Activated CD8-positive, alpha-beta memory T cell treated with anti-CD3 and anti-CD28 coated beads for 36 hours (primary cell): ENCODE measurements at regions not wholly inside any gene's neighbourhood (a gene's known extent, or its start where the extent isn't known, plus 50 kb on each side); places are given as distances from the start of the nearest gene placed in this dataset.

Experiments
- CTCF ChIA-PET: fragments of 350-600 bp; sonication (Branson Sonifier 250); formaldehyde crosslinking; loops from one replicate; lab custom pipeline; 2021; ENCODE audit warnings: antibody characterized with exemption; lab: Charles Lee
- POLR2A ChIA-PET: fragments of 350-600 bp; sonication (Branson Sonifier 250); formaldehyde crosslinking; loops from one replicate; lab custom pipeline; 2021; ENCODE audit warnings: antibody characterized with exemption; lab: Charles Lee

DNA sequence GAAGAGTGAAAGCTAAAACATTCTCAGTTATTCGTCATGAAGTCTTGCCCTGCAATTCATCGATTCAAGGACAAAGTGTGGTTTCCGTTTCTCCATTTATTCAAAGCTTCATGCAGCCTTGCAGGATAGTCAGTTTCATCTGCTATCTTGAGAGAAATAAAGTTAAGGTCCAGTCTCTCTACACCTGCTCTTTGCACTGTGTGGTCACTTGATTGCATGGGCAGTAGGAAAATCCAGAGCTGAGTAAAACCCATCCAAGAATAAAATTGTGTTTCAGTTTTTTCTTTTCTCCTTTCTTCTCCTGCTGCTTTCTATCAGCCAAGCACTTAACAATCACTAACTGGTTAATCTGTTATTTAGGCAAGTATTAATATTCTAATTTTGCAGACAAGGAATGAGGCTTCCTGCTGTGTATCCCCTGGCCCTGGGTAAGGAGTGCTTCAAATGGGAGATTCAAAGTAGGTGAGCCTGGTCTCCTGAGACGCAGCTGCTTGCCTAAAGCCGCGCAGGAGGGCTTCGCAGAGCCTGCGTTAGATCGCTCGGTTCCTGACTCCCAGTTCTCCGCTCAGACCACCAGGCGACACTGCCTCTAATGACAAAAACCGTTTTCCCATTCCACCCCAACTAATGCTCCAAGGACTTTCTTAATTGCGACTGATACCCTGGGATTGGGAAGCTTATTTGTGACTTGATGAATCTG, 808.3 kb downstream of the TFAP2A start:
- ChIA-PET POLR2A (no interaction called here), CTCF (no interaction called here)

GRCh38 chr6:9594746-9595145, 820.1 kb downstream of the TFAP2A start:
- POLR2A ChIA-PET = no interaction called here
- CTCF ChIA-PET = interaction anchor here (0.6 kb wide), 1 partner anchor 31 kb away, joined by 3 read pairs; no protein-coding TSS in a partner anchor

DNA sequence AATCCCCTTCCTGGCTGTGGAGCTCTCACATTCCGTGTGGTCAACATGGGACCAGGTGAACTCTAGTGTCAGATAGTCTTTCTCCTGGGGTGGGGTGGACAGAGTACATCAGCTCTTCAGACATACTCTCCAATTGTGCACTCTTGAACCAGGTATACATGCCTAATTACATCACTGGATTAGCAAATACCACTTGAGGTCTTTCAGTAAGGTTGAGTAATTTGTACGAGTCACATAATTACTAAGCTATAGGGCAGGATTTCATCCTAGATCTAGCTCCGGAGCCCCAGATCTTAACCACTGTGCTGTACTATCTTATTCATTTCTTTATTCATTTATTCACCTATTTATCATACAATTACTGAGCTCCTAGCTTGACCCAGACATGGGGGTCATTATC, 821.3 kb downstream of the TFAP2A start:
- POLR2A ChIA-PET = no interaction called here
- CTCF ChIA-PET = no interaction called here

GRCh38 chr6:9583753-9584352, 831.0 kb downstream of the TFAP2A start:
- ChIA-PET CTCF (no interaction called here), POLR2A (no interaction called here)

DNA sequence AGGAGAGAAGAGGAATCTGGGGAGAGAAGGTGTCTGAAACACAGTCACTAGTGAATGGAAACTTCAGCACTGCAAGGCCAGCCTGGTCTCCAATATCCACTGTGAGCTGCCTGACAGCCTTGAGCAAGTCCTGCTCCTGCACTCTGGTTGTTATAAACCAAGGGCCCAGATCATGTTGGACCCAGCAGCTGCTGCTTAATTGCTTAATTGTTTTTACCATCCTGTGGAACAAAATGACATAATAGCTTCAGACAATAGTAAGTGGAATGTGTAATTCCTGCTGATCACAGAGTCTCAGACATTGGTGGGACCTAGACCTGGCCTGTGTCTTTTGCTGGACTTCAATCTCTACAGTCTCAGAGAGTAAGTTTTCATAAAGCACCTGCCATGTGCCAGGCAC, 833.7 kb downstream of the TFAP2A start:
- ChIA-PET POLR2A (no interaction called here), CTCF (no interaction called here)

DNA sequence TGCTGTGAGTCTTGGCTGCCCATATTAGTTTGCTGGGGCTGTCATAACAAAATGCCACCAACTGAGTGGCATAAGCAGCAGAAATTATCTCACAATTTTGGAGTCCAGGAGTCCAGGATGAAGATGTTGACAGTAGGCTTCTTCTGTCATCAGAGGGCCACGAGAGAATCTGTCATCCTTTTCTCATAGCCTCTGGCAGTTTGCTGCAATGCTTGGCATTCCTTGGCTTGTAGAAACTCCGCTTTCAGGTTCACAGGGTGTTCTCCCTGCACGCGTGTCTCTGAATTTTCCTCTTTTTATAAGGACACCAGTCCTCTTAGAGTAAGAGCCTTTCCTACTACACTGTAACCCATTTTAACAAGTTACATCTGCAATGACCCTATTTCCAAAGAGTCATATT, 838.4 kb downstream of the TFAP2A start:
- ChIA-PET CTCF (no interaction called here), POLR2A (no interaction called here)

DNA sequence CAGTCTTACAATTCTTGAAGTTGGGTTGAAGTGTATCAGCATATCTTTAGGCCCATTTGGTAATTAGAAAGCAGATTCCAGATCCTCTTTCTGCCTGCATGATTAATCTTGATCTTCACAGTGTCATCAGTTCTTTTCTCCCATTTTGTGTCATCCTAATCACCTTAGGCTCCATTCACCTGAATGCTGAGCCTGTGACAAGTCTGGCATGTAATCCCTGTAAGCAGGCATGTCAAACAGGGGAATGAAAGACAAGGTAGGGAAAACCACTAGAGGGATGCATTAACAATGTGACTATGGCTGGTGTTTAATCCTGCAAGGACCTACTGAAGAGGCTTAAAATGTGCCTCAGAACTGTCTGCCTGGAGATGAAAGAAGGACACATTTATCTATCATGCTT, 848.8 kb downstream of the TFAP2A start:
- ChIA-PET POLR2A (no interaction called here), CTCF (no interaction called here)

- CTCF ChIA-PET = interaction anchor here (0.6 kb wide), 1 partner anchor 30 kb away, joined by 3 read pairs; no protein-coding TSS in a partner anchor
- POLR2A ChIA-PET = no interaction called here
Observed at GRCh38 chr6:9564021-9564420, 850.9 kb downstream of the TFAP2A start.

- CTCF ChIA-PET = interaction anchor here (0.6 kb wide), 1 partner anchor 31 kb away, joined by 3 read pairs; no protein-coding TSS in a partner anchor
- POLR2A ChIA-PET = no interaction called here
Observed at GRCh38 chr6:9563568-9563967, 851.3 kb downstream of the TFAP2A start.

DNA sequence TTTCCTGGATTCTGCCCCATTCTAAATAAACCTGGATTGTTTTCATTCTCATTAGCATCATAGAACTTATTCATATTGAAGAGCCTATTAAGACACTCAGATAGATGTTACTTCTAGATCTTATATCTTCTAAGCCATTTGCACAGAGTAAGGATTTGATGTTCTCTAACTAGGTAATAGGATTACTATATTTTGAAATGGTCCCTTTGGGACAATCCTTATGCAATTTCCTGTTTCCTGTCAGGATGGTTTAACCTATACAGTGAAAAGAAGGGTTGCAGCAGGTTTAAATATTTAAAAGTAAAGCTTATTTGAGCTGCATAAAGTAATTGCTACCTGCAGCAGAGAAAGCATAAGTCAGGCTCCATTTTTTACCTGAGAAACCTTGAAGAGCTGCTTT, 860.1 kb downstream of the TFAP2A start:
- CTCF ChIA-PET = no interaction called here
- POLR2A ChIA-PET = no interaction called here

- POLR2A ChIA-PET = no interaction called here
- CTCF ChIA-PET = no interaction called here
Observed at GRCh38 chr6:9554323-9554722, 860.6 kb downstream of the TFAP2A start.

GRCh38 chr6:9553002-9553401, 861.9 kb downstream of the TFAP2A start:
- CTCF ChIA-PET = no interaction called here
- POLR2A ChIA-PET = no interaction called here

DNA sequence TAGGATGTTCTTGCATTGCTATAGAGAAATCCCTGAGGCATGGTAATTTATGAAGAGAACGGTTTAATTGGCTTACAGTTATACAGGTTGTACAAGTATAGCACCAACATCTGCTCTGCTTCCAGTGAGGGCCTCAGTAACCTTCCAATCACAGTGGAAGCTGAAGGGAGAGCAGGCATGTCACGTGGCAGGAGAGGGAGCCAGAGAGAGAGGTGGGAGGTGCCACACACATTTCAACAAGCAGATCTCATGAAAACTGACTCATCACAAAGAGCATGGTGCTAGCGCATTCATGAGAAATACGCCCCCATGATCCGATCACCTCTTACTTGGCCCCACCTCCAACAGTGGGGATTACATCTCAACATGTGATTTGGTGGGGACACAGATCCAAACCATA, 871.2 kb downstream of the TFAP2A start:
- ChIA-PET POLR2A (no interaction called here), CTCF (no interaction called here)

DNA sequence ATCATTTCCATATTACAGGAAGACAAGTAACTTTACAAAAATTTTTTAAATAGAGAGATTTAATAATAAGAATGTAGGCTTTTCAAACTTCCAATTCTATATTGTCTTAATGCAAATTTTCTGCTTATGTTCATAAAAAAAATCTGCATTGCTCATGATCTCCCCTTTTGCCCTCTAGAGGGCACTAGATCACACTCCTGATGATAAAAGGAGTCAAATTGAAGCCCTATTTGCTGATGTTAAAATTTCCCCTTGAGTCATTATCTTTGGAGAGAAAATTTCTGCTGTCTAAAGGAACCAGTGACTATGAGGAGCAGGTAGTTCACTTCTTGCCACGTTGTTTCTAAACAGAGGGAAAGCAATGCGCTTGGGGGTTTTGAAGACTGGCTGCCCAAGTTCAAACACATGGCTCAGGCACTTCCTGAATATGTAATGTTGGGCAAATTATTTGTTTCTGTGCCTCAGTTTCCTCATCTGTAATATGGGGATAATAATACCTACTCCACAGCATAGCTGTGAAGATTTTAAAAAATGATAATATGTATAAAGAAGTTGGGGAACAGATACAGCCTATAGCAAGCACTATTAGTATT, 874.2 kb downstream of the TFAP2A start:
- CTCF ChIA-PET = no interaction called here
- POLR2A ChIA-PET = no interaction called here

- ChIA-PET CTCF (no interaction called here), POLR2A (no interaction called here)
Observed at GRCh38 chr6:9540126-9540525, 874.7 kb downstream of the TFAP2A start.

DNA sequence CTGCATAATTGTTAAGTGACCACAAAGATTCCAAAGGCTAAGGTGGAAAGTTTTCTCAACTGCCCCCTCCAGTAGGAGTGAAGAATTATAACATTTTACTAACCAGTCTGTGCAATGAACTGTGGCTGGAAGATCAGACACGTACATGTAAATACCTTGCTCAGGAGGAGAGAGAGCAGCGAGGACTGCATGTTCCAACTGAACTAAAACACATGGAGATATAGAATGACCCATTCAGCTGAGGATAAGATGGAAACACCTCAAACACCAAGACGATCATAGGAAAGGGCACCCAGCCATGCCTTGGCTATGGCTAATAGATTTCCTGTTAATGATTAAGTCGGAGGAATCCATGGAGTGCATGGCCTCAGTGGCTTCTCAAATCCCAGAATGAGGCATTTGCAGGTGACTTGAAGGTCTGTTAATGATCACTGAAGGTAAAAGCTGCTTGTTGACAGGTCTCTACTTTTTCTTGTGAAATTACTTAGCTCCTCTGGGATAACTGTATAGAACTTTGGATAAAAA, 875.6 kb downstream of the TFAP2A start:
- ChIA-PET POLR2A (no interaction called here), CTCF (no interaction called here)

- ChIA-PET POLR2A (no interaction called here), CTCF (no interaction called here)
Observed at GRCh38 chr6:9537381-9537780, 877.5 kb downstream of the TFAP2A start.

- CTCF ChIA-PET = no interaction called here
- POLR2A ChIA-PET = no interaction called here
Observed at GRCh38 chr6:9535106-9535505, 879.8 kb downstream of the TFAP2A start.

- ChIA-PET POLR2A (no interaction called here), CTCF (no interaction called here)
Observed at GRCh38 chr6:9532621-9533557, 882.0 kb downstream of the TFAP2A start.
